ENCODE measurements at regions not wholly inside any gene's neighbourhood (a gene's known extent, or its start where the extent isn't known, plus 50 kb on each side); places are given as distances from the start of the nearest gene placed in this dataset.

- DNase-seq (ENCODE audit: low spot score), result no peak
Measured at GRCh38 chr5:124060413-124061067, 548.6 kb downstream of the CSNK1G3 start.

GRCh38 chr5:124060011-124060410, 548.0 kb downstream of the CSNK1G3 start:
- no peak for DNase-seq (ENCODE audit: low spot score)

DNA sequence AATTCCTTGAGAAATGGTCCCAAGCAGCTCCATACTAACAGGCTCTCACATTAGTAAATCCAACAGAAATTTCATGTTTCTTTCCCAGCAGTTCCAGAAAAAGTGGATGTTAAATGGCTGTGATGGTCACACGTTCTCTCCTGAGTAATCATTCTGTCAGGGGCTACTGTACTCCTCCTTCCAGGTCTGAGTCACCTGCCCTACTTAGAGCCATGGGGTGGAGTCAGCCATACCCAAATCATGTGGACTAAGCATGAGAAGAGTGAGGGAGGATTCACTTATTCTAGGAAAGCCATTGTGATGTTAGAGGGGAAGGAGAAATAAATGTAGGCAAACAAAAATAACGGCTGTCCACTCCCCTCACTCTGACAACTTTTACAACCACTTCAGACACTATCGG, 547.2 kb downstream of the CSNK1G3 start:
- DNase-seq (ENCODE audit: low spot score), result no peak

- no peak for DNase-seq (ENCODE audit: low spot score)
Measured at GRCh38 chr5:124057724-124058231, 545.8 kb downstream of the CSNK1G3 start.

DNA sequence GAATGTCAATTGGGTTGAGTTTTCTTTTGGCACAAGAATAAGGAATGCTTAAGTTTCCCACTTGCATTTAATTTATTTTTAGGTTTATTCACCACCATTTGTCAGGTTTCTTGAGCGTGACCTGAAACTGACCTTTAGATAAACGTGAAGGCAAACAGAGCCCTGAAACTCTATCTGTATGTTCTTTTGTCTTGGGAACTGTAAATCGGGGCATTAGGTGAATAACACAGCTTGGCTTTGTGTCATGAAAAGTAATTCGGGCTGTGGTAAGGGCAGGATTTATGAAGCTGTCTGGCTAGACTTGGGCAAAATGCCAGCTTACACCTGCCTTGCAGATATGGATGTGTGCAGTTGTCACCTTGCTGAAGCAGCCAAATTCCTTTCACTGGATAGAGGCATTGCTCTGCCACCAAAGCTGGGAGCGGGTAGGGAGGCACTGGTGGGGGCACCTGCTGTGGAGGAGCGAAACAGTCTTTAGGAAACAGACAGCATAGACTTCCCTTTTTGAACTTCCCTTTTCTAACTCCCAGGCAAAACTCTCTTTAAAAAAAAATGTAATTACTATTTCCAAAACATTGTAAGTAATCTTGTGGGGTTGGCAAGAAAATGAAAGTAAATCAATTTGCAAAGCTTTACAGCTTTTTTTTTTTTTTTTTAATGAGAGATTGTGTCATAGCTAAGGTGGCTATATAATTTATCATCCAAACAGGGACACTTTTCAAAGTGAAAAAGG, 545.2 kb downstream of the CSNK1G3 start:
- DNase-seq (ENCODE audit: low spot score), result peak; percentile 0

DNA sequence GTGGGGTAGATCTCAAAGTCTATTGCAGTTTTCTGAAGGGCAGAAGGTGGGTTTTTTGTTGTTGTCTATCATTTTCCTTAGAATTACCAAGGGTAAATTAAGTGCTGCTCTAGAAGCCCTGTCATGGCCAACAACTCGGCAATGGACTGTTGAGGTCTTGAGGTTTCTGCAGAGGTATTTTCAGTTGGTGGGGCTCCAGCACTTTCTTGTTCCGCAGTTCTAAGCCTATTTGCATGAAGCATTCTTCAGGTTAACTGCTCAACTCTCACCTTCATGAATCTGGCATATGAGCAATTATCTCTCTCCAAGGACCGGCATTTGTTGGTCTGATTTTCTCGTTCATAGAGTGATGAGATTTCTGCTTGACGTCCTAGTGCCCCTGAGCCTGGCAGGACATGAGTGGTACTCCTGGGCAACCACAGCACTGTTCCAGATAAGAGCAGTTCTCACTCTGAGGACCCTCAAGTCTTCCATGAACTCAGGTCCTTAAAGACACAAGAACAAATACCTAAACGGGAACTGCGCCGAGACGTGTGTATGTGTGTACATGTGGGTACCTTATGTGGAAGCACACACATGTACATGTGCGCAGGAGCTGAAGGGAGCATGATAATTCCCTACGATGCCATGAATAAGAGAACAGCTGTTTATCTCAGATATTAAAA, 544.5 kb downstream of the CSNK1G3 start:
- DNase-seq (ENCODE audit: low spot score), result no peak

DNA sequence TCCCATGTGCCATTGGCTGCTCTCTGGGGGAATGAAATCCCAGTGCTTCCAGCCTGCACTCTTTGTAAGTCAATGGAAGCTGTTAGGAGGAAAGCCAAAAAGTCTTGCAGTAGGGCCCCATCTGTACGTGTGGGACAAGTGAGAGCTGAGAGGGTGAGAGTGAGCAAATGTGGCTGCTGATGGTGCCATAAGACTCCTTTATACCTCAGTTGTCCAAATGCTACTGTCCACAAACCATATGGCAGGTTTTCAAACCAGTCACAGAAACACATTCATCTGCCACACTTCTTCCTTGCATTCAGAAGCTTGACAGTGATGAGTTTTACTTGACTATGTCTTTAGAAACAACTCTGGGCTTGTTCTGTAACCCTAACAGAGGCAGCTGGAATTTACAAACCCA, 543.8 kb downstream of the CSNK1G3 start:
- no peak for DNase-seq (ENCODE audit: low spot score)

GRCh38 chr5:124054564-124054963, 542.6 kb downstream of the CSNK1G3 start:
- no peak for DNase-seq (ENCODE audit: low spot score)

- DNase-seq (ENCODE audit: low spot score), result no peak
Measured at GRCh38 chr5:124053340-124053739, 541.4 kb downstream of the CSNK1G3 start.

DNA sequence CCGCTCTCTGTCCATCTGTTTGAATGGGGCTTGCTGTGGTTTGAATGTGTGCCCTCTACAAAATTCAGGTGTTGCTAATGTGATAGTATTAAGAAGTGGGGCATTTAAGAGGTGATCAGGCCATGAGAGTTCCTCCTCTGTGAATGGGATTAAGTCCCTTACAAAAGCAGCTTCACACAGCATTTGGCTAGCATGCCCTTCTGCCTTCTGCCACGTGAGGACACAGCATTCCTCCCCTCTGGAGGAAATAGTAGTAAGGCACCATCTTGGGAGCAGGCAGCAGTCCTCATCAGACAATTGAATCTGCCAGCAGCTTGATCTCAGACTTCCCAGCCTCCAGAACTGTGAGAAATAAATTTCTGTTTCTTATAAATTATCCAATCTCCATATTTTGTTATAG, 540.2 kb downstream of the CSNK1G3 start:
- no peak for DNase-seq (ENCODE audit: low spot score)

- DNase-seq (ENCODE audit: low spot score), result no peak
Measured at GRCh38 chr5:124050120-124050770, 538.3 kb downstream of the CSNK1G3 start.

DNA sequence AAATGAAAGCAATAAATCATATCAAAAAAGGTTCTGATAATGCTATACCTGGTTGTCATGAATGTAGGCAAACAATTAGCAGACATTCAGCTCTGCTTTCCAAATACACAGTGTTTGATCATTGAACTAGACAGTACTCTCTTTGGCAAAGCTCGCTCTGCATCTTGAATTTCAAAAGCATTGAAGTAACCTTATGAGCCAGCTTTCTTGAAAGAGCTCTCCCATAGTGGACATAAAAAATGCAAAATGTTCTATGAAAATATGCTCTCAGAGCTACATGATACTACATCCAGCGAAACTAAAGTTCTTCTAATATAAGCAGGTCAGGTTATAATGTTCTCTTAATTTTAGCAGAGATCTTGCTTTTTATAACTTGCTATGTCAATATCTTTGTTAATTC, 533.4 kb downstream of the CSNK1G3 start:
- no peak for DNase-seq (ENCODE audit: low spot score)

- no peak for DNase-seq (ENCODE audit: low spot score)
Measured at GRCh38 chr5:124044613-124045012, 532.6 kb downstream of the CSNK1G3 start.

- DNase-seq (ENCODE audit: low spot score), result no peak
Measured at GRCh38 chr5:124043456-124043855, 531.5 kb downstream of the CSNK1G3 start.

DNA sequence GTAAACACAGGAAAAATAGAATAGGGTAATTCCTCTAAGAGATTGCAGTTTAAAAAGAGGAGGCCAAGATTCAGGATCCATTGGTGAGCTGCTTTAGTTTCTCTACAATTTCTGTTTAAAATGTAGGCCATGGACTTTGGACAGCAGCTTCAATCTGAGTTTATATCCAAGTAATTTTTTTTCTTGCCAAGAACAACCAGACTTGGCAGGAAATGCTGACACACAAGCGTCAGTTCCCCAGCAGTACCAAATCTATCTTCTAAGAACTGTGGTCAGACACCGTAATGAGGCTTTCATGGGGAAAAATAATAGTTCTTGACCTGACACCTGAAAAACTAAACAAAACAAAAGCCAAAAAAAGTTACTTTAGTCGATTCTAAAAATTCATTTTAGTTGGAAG, 528.8 kb downstream of the CSNK1G3 start:
- DNase-seq (ENCODE audit: low spot score), result no peak

GRCh38 chr5:124039410-124039809, 527.4 kb downstream of the CSNK1G3 start:
- DNase-seq (ENCODE audit: low spot score), result no peak

GRCh38 chr5:124036786-124037185, 524.8 kb downstream of the CSNK1G3 start:
- no peak for DNase-seq (ENCODE audit: low spot score)

DNA sequence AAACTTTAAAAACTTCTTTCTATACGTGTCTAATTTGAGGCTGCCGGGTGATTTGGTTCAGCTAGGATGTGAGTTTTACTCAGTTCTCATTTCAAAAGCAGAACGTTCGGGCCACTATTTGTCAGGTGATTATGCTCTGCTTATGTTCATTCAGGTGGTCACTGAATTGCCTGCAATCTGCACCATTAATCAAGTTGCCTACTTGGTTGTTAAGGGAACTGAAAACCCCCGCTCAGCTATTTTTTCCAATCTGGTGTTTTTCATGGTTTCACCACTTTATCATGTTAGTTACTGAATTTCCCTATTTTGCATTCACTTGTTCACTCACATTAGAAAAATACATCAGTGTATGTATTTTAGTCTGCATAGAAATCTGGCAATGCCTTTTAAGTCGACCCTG, 523.0 kb downstream of the CSNK1G3 start:
- no peak for DNase-seq (ENCODE audit: low spot score)

DNA sequence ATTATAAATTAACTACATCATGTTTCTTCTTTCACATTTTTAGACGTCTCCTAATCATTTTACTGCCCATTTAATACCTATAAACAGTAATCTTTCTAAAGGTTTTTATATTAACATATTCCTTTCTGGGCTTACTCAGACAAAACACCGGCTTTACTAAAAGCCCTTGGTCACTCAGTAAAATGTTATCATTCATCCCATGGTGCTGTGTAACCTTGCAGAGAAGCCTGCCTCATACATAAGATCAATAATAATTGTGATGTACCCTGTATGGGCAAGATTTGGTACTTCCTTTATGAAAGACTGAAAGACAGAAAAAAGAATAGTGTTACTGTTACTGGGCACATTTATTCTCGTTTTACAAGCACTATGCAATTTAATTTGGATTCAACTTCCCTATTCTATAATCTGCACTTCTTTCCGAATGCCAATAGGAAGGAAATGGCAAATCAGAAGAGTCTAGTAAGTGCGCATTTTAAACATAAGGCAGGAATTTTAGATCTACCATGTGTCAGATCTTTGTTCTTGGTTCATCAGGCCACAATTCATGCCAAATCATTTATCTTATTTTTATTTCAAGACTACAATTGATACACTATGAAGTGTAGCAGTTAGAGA, 522.2 kb downstream of the CSNK1G3 start:
- no peak for DNase-seq (ENCODE audit: low spot score)

DNA sequence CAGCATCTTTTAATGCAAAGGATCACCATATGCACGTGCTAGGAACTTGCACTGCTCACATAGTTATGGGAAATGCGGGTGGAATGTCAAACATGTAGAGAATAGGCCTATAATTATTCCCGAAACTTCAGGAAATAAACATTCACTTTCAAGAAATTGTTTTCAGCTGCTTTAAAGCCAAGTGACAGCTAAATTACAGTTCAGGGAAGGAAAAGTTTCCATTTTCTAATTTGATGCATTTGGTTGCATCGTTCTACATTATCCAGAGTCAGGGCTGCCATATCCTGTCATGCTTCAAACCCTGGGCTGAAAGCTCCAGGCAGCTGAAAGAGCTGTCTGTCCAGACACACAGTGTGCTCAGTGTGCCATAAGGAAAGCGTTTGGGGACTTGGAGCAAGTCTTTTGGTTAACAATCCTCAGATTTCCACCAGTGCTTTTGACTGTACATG, 518.1 kb downstream of the CSNK1G3 start:
- no peak for DNase-seq (ENCODE audit: low spot score)

DNA sequence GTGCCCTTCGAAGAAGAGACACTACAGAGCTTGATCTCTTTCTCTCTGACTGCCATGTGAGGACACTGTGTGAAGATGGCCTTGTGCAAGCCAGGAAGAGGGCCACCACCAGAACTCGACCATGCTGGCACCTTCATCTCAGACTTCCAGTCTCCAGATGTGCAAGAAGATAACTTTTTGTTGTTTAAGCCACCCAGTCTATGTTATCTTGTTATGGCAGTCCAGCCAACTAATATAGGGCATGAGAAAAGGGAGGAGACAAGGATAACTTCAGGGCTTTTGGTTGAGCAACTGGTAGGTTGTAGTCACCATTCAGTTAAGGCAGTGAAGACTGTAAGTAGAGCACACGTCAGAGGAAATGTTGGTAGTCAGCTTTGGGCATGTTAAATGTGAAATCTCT, 515.5 kb downstream of the CSNK1G3 start:
- no peak for DNase-seq (ENCODE audit: low spot score)

DNA sequence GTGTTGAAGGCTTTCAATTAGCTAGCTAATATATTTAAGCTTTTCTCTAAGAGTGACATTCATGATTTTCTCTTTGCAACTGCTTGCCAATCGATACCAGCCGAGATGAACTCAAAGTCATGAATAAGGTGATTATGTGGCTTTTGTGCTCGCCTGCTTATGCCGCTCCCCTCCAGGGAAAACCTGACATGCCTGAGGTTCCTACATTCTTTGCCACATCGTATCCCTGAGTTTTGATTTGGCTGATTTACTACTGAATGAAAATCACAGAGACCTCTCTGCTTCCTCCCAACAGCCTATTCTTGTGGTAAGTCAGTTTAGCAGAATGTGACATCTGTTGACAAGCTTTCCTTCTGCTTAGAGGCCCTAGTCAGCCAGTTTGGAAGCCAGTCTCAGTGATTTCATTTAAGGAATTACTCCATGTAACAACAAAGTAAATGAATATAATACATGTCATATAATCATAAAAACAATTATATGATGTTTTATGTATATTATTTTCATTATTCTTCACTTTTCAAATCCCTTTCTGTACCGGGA, 513.4 kb downstream of the CSNK1G3 start:
- no peak for DNase-seq (ENCODE audit: low spot score)

Data from CD4-positive, alpha-beta T cell treated with Interleukin-2 at 100 ng/mL for 4 hours (primary cell).